Breast epithelium (tissue), 3 donors: ENCODE measurements at regions not wholly inside any gene's neighbourhood (a gene's known extent, or its start where the extent isn't known, plus 50 kb on each side); places are given as distances from the start of the nearest gene placed in this dataset.

Source experiments
- CTCF ChIP-seq, 3 donors: fragments of 450-650 bp; IDR thresholded peaks; one replicate each; pipeline ENCODE4 v1.5.1; 2016 to 2017; ENCODE audit warnings: antibody characterized with exemption in 3 of 3, mild to moderate bottlenecking in 3 of 3, moderate library complexity in 3 of 3
- POLR2A ChIP-seq: fragments of 450-650 bp; IDR thresholded peaks from one replicate; pipeline ENCODE4 v1.6.1; 2016; ENCODE audit warnings: antibody characterized with exemption, mild to moderate bottlenecking, moderate library complexity
- POLR2AphosphoS5 ChIP-seq, 3 donors: sonication (generic); formaldehyde crosslinking; IDR thresholded peaks; one replicate each; pipeline ENCODE4 v1.6.1; 2017; ENCODE audit warnings: antibody characterized with exemption in 3 of 3

- TF ChIP-seq CTCF (IDR thresholded peaks at IDR 0.05) (no peak), POLR2A (no peak), POLR2AphosphoS5 (IDR thresholded peaks at IDR 0.05) (no peak)
Observed at GRCh38 chr13:70893832-70894231, 785.6 kb upstream of the KLHL1 start.
